ENCODE measurements at regions not wholly inside any gene's neighbourhood (a gene's known extent, or its start where the extent isn't known, plus 50 kb on each side); places are given as distances from the start of the nearest gene placed in this dataset.

- 96 to 100% methylated on average over 3 to 6 of the region's 6 CpGs for WGBS, 2 experiments (ENCODE audit: insufficient coverage in 1 of 2, insufficient read length in 1 of 2)
- H3K4me3 ChIP-seq (ENCODE audit: low read length): no peak overlapping the region
- H3K4me1 Mint-ChIP-seq: peaks cover 7% of the 10 kb centered on the region
- H3K27ac ChIP-seq (ENCODE audit: low read depth, low read length): no peak overlapping the region
- H3K27me3 Mint-ChIP-seq (ENCODE audit: insufficient read depth): no peaks in the 10 kb centered on the region
- no peaks in the 10 kb centered on the region for H3K9me3 Mint-ChIP-seq
- H3K4me1 ChIP-seq (ENCODE audit: control insufficient read depth, insufficient read depth, low read length): no peaks in the 10 kb centered on the region
- TF ChIP-seq, protein P1, sequence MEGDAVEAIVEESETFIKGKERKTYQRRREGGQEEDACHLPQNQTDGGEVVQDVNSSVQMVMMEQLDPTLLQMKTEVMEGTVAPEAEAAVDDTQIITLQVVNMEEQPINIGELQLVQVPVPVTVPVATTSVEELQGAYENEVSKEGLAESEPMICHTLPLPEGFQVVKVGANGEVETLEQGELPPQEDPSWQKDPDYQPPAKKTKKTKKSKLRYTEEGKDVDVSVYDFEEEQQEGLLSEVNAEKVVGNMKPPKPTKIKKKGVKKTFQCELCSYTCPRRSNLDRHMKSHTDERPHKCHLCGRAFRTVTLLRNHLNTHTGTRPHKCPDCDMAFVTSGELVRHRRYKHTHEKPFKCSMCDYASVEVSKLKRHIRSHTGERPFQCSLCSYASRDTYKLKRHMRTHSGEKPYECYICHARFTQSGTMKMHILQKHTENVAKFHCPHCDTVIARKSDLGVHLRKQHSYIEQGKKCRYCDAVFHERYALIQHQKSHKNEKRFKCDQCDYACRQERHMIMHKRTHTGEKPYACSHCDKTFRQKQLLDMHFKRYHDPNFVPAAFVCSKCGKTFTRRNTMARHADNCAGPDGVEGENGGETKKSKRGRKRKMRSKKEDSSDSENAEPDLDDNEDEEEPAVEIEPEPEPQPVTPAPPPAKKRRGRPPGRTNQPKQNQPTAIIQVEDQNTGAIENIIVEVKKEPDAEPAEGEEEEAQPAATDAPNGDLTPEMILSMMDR (conservative IDR thresholded peaks at IDR 0.05): no peak
- no peaks in the 10 kb centered on the region for H3K27me3 ChIP-seq (ENCODE audit: control insufficient read depth, insufficient read depth, low read length, poor library complexity, severe bottlenecking)
- H3K27ac Mint-ChIP-seq: no peak overlapping the region
- no peak overlapping the region for H3K4me3 Mint-ChIP-seq
- H3K36me3 Mint-ChIP-seq (ENCODE audit: low read depth): no peaks in the 10 kb centered on the region
- no peak overlapping the region for H3K9ac ChIP-seq (ENCODE audit: extremely low read depth, low read length, poor library complexity, severe bottlenecking)
- DNase-seq: no peak
- H3K36me3 ChIP-seq (ENCODE audit: control insufficient read depth, insufficient read depth, low read length): no peaks in the 10 kb centered on the region
- no peaks in the 10 kb centered on the region for H3K9me3 ChIP-seq (ENCODE audit: control insufficient read depth, low read length)
Observed at GRCh38 chr2:53455094-53455493, 312.5 kb upstream of the CHAC2 start.

DNA sequence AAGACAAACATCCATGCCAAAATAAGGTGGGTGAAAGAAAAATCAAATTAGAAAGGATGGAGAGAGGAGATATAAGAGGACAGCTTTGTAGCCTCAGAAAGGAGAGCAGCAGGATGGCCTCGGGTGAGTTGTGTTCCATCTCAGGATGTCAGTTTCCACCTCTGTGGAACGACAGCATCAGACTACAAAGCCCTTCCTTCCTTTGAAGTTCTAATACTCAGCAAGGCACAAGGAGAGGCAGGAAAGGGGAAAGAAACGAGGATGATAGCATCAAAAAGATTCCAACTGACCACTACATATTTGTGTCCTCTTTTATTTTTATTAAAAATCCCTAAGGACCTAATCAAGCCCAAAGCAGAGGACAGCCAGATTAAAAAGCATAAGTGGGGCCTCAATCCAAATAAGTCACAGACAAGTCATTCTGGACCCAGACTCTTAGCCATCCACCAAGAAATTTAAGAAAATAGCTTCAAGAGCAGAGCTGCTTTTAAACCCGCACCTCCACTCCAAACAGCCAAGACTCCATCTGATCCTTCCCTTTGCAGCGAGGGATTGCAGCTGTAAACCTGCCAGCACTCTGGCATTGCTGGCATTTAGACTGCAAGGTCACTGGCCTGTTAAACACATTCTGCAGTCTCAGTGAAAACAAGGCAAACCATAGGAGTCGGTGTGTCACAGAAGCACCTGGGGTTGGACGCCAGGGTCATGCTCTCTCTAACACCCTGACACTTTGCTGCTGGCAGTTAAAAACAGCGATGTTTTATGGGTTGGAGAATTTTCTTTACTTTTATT is 314.5 kb upstream of the CHAC2 start:
- peaks cover 7% of the 10 kb centered on the region for H3K4me1 Mint-ChIP-seq

GRCh38 chr2:53452400-53452799 is 315.2 kb upstream of the CHAC2 start:
- TF ChIP-seq, protein P1 (conservative IDR thresholded peaks at IDR 0.05): no peak
- H3K27me3 ChIP-seq (ENCODE audit: control insufficient read depth, insufficient read depth, low read length, poor library complexity, severe bottlenecking): no peaks in the 10 kb centered on the region
- no peak overlapping the region for H3K4me3 Mint-ChIP-seq
- H3K9me3 ChIP-seq (ENCODE audit: control insufficient read depth, low read length): no peaks in the 10 kb centered on the region
- H3K36me3 ChIP-seq (ENCODE audit: control insufficient read depth, insufficient read depth, low read length): no peaks in the 10 kb centered on the region
- H3K27me3 Mint-ChIP-seq (ENCODE audit: insufficient read depth): no peaks in the 10 kb centered on the region
- H3K9ac ChIP-seq (ENCODE audit: extremely low read depth, low read length, poor library complexity, severe bottlenecking): no peak overlapping the region
- H3K9me3 Mint-ChIP-seq: no peaks in the 10 kb centered on the region
- 67 to 74% methylated on average over 1 of the region's 1 CpG for WGBS, 2 experiments (ENCODE audit: insufficient coverage in 1 of 2, insufficient read length in 1 of 2)
- no peak overlapping the region for H3K27ac ChIP-seq (ENCODE audit: low read depth, low read length)
- no peak overlapping the region for H3K27ac Mint-ChIP-seq
- no peaks in the 10 kb centered on the region for H3K4me1 ChIP-seq (ENCODE audit: control insufficient read depth, insufficient read depth, low read length)
- peaks cover 7% of the 10 kb centered on the region for H3K4me1 Mint-ChIP-seq
- no peak for DNase-seq
- H3K4me3 ChIP-seq (ENCODE audit: low read length): no peak overlapping the region
- no peaks in the 10 kb centered on the region for H3K36me3 Mint-ChIP-seq (ENCODE audit: low read depth)

More for the DNA sequence above, 314.5 kb upstream of the CHAC2 start:
- Histone ChIP-seq H3K36me3 (ENCODE audit: control insufficient read depth, insufficient read depth, low read length) (no peaks in the 10 kb centered on the region), H3K4me3 (ENCODE audit: low read length) (no peak overlapping the region), H3K27ac (ENCODE audit: low read depth, low read length) (no peak overlapping the region), H3K9ac (ENCODE audit: extremely low read depth, low read length, poor library complexity, severe bottlenecking) (no peak overlapping the region), H3K27me3 (ENCODE audit: control insufficient read depth, insufficient read depth, low read length, poor library complexity, severe bottlenecking) (no peaks in the 10 kb centered on the region), H3K4me1 (ENCODE audit: control insufficient read depth, insufficient read depth, low read length) (no peaks in the 10 kb centered on the region), H3K9me3 (ENCODE audit: control insufficient read depth, low read length) (no peaks in the 10 kb centered on the region)
- Mint-ChIP-seq H3K9me3 (no peaks in the 10 kb centered on the region), H3K27me3 (ENCODE audit: insufficient read depth) (no peaks in the 10 kb centered on the region), H3K27ac (no peak overlapping the region), H3K36me3 (ENCODE audit: low read depth) (no peaks in the 10 kb centered on the region), H3K4me3 (no peak overlapping the region)
- no peak for DNase-seq
- TF ChIP-seq, protein P1 (conservative IDR thresholded peaks at IDR 0.05): no peak
- 89 to 100% methylated on average over 2 to 6 of the region's 8 CpGs for WGBS, 2 experiments (ENCODE audit: insufficient coverage in 1 of 2, insufficient read length in 1 of 2)
